Keratinocyte (primary cell): ENCODE measurements at regions not wholly inside any gene's neighbourhood (a gene's known extent, or its start where the extent isn't known, plus 50 kb on each side); places are given as distances from the start of the nearest gene placed in this dataset.

Experiments used
- DNase-seq: peaks from one replicate; pipeline ENCODE4 v3.0.0-alpha.2; 2011; ENCODE audit warnings: low read depth, missing footprints, low spot score
- FAIRE-seq: peaks from 2 replicates; lab custom pipeline; 2011; peaks lifted over from hg19 to GRCh38; lab: Jason Lieb, UNC
- H2AFZ ChIP-seq: 2 replicates; pipeline ENCODE4 v1.6.0; 2012; ENCODE audit warnings: low read length, control low read depth, inconsistent platforms; ENCODE audit not compliant: control insufficient read depth
- H3K27ac ChIP-seq: 2 replicates; pipeline ENCODE4 v1.5.1; 2011; ENCODE audit warnings: low read length; ENCODE audit not compliant: control insufficient read depth, insufficient read depth
- H3K27me3 ChIP-seq: 3 replicates; pipeline ENCODE4 v1.6.0; 2011; ENCODE audit warnings: low read length; ENCODE audit not compliant: control insufficient read depth, insufficient read depth; ENCODE audit errors: extremely low read depth
- H3K36me3 ChIP-seq, 2 experiments: 2 replicates in 1 of 2; 3 replicates in 1 of 2; pipeline ENCODE4 v1.5.1; 2011; ENCODE audit warnings: low read length in 2 of 2, mild to moderate bottlenecking in 1 of 2; ENCODE audit not compliant: control insufficient read depth in 2 of 2, insufficient read depth in 2 of 2; ENCODE audit errors: extremely low read depth in 1 of 2
- H3K4me1 ChIP-seq: 3 replicates; pipeline ENCODE4 v1.5.1; 2011; ENCODE audit warnings: low read length; ENCODE audit not compliant: control insufficient read depth, insufficient read depth; ENCODE audit errors: extremely low read depth
- H3K4me2 ChIP-seq: 3 replicates; pipeline ENCODE4 v1.6.0; 2011; ENCODE audit warnings: low read depth, low read length; ENCODE audit not compliant: control insufficient read depth, insufficient read depth; ENCODE audit errors: extremely low read depth
- H3K4me3 ChIP-seq, 3 experiments: fragments of 200-600 bp in 1 of 3; sonication (generic) in 1 of 3; 2 replicates in 2 of 3; 3 replicates in 1 of 3; pipeline ENCODE4 v1.5.1; 2011 to 2016; ENCODE audit warnings: low read length in 3 of 3, mild to moderate bottlenecking in 3 of 3, control low read depth in 2 of 3, inconsistent platforms in 1 of 3, low read depth in 1 of 3, mixed read lengths in 1 of 3, mixed run types in 1 of 3, moderate library complexity in 1 of 3; ENCODE audit not compliant: control insufficient read depth in 2 of 3, insufficient read depth in 2 of 3; ENCODE audit errors: extremely low read depth in 1 of 3
- H3K79me2 ChIP-seq: 2 replicates; pipeline ENCODE4 v1.6.0; 2012; ENCODE audit warnings: low read length; ENCODE audit not compliant: control insufficient read depth, insufficient read depth
- H3K9ac ChIP-seq: 3 replicates; pipeline ENCODE4 v1.6.0; 2011; ENCODE audit warnings: low read length; ENCODE audit not compliant: control insufficient read depth, insufficient read depth; ENCODE audit errors: extremely low read depth
- H3K9me1 ChIP-seq: 3 replicates; pipeline ENCODE4 v1.6.0; 2011; ENCODE audit warnings: low read length; ENCODE audit not compliant: control insufficient read depth, insufficient read depth; ENCODE audit errors: extremely low read depth
- H3K9me3 ChIP-seq: 2 replicates; pipeline ENCODE4 v1.5.1; 2012; ENCODE audit warnings: low read depth, low read length; ENCODE audit not compliant: control insufficient read depth
- H4K20me1 ChIP-seq: 3 replicates; pipeline ENCODE4 v1.6.0; 2011; ENCODE audit warnings: low read length; ENCODE audit not compliant: control insufficient read depth, insufficient read depth; ENCODE audit errors: extremely low read depth
- CTCF ChIP-seq, 3 experiments: IDR thresholded peaks in 1 of 3; conservative IDR thresholded peaks in 1 of 3; optimal IDR thresholded peaks in 1 of 3; 2 replicates in 2 of 3; 3 replicates in 1 of 3; pipeline versions ENCODE3 to v1.5.1; 2011; ENCODE audit warnings: low read length in 3 of 3, mild to moderate bottlenecking in 3 of 3, moderate library complexity in 2 of 3, control low read depth in 1 of 3, inconsistent platforms in 1 of 3; ENCODE audit not compliant: insufficient read depth in 2 of 3; ENCODE audit errors: extremely low read depth in 1 of 3
- EZH2 ChIP-seq: IDR thresholded peaks from one replicate; pipeline ENCODE4 v1.6.1; 2012; ENCODE audit warnings: inconsistent platforms, mild to moderate bottlenecking, low read length, moderate library complexity
- dilution Hi-C: fragments of 300-500 bp; cut with MboI; formaldehyde crosslinking; loops from one replicate; pipeline ENCODE4 v1.7.0; 2020; ENCODE audit warnings: low sequenced_read_pairs; ENCODE audit not compliant: extremely low pct_ligation_motif_present

DNA sequence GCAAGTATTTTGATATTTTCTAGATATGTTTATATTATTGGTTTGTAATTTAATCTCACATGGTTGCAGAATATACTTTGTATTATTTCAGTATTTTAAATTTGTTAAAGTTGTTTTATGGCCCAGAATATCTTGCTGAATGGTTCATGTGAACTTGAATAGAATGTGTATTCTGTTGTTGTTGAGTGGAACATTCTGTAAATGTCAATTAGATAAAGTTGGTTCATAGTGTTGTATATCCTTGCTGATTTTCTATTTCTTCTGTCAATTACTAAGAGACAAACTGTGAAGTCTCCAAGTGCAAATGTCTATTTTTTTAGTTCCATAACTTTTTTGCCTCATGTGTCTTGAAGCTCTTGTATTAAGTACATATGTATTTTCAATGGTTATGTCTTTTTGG is 411.7 kb downstream of the NPIPA7 start:
- Histone ChIP-seq H3K9me1 (no peaks in the 10 kb centered on the region), H3K9ac (no peak overlapping the region), H3K79me2 (no peaks in the 10 kb centered on the region), H3K36me3 (no peaks in the 10 kb centered on the region), H4K20me1 (no peaks in the 10 kb centered on the region), H3K27me3 (no peaks in the 10 kb centered on the region), H3K4me3 (no peak overlapping the region), H3K27ac (no peak overlapping the region), H3K9me3 (no peaks in the 10 kb centered on the region), H3K4me2 (no peak overlapping the region), H2AFZ (no peak overlapping the region), H3K4me1 (no peaks in the 10 kb centered on the region)
- no peak for TF ChIP-seq EZH2
- no peak for TF ChIP-seq CTCF (optimal IDR thresholded peaks at IDR 0.05 in 1 of 3, IDR thresholded peaks at IDR 0.05 in 1 of 3, conservative IDR thresholded peaks at IDR 0.05 in 1 of 3; ENCODE audit: extremely low read depth in 1 of 3, insufficient read depth in 2 of 3, low read length in 3 of 3)
- DNase-seq (no peak), FAIRE-seq (no peak)
- dilution Hi-C loops, result no loop called here

GRCh38 chr16:16791051-16791450 is 412.1 kb downstream of the NPIPA7 start:
- Histone ChIP-seq H3K79me2 (no peaks in the 10 kb centered on the region), H3K36me3 (no peaks in the 10 kb centered on the region), H3K4me1 (no peaks in the 10 kb centered on the region), H3K27ac (no peak overlapping the region), H2AFZ (no peak overlapping the region), H3K9ac (no peak overlapping the region), H3K9me1 (no peaks in the 10 kb centered on the region), H3K4me3 (no peak overlapping the region), H3K4me2 (no peak overlapping the region), H3K27me3 (no peaks in the 10 kb centered on the region), H3K9me3 (no peaks in the 10 kb centered on the region), H4K20me1 (no peaks in the 10 kb centered on the region)
- no peak for DNase-seq
- dilution Hi-C loops, result no loop called here
- FAIRE-seq, result no peak
- TF ChIP-seq EZH2, result no peak

GRCh38 chr16:16797239-16797638 is 418.3 kb downstream of the NPIPA7 start:
- no peak for FAIRE-seq
- H3K27ac ChIP-seq, result no peak overlapping the region
- no peaks in the 10 kb centered on the region for H4K20me1 ChIP-seq
- H3K4me3 ChIP-seq, result no peak overlapping the region
- no peaks in the 10 kb centered on the region for H3K9me1 ChIP-seq
- dilution Hi-C loops, result no loop called here
- H3K4me2 ChIP-seq, result no peak overlapping the region
- no peaks in the 10 kb centered on the region for H3K36me3 ChIP-seq
- no peak overlapping the region for H3K9ac ChIP-seq
- no peaks in the 10 kb centered on the region for H3K9me3 ChIP-seq
- no peak for TF ChIP-seq CTCF (optimal IDR thresholded peaks at IDR 0.05 in 1 of 3, IDR thresholded peaks at IDR 0.05 in 1 of 3, conservative IDR thresholded peaks at IDR 0.05 in 1 of 3; ENCODE audit: extremely low read depth in 1 of 3, insufficient read depth in 2 of 3, low read length in 3 of 3)
- TF ChIP-seq EZH2, result no peak
- H2AFZ ChIP-seq, result no peak overlapping the region
- no peaks in the 10 kb centered on the region for H3K27me3 ChIP-seq
- no peaks in the 10 kb centered on the region for H3K4me1 ChIP-seq
- DNase-seq, result no peak
- H3K79me2 ChIP-seq, result no peaks in the 10 kb centered on the region
